ENCODE measurements at regions not wholly inside any gene's neighbourhood (a gene's known extent, or its start where the extent isn't known, plus 50 kb on each side); places are given as distances from the start of the nearest gene placed in this dataset.

- Histone ChIP-seq H3K27me3 (ENCODE audit: control insufficient read depth in 1 of 2, insufficient read depth in 2 of 2, low read length in 2 of 2) (no peaks in the 10 kb centered on the region), H3K9me3 (ENCODE audit: control insufficient read depth in 1 of 2, low read length in 2 of 2) (no peaks in the 10 kb centered on the region), H3K36me3 (ENCODE audit: control insufficient read depth in 1 of 2, insufficient read depth in 2 of 2, low read length in 2 of 2) (no peaks in the 10 kb centered on the region), H3K4me3 (ENCODE audit: low read depth in 1 of 2, low read length in 2 of 2) (no peak overlapping the region), H3K9ac (ENCODE audit: low read depth in 1 of 2, low read length in 2 of 2) (no peak overlapping the region), H3K27ac (ENCODE audit: low read depth, low read length) (no peak overlapping the region), H3K4me1 (ENCODE audit: control insufficient read depth in 1 of 2, insufficient read depth in 2 of 2, low read length in 2 of 2) (no peaks in the 10 kb centered on the region)
Observed at GRCh38 chr4:180455226-180455625, 1788.0 kb upstream of the TENM3 start.

GRCh38 chr4:180456928-180457327 lies 1786.3 kb upstream of the TENM3 start:
- Histone ChIP-seq H3K9ac (ENCODE audit: low read depth in 1 of 2, low read length in 2 of 2) (no peak overlapping the region), H3K4me1 (ENCODE audit: control insufficient read depth in 1 of 2, insufficient read depth in 2 of 2, low read length in 2 of 2) (no peaks in the 10 kb centered on the region), H3K27me3 (ENCODE audit: control insufficient read depth in 1 of 2, insufficient read depth in 2 of 2, low read length in 2 of 2) (no peaks in the 10 kb centered on the region), H3K27ac (ENCODE audit: low read depth, low read length) (no peak overlapping the region), H3K4me3 (ENCODE audit: low read depth in 1 of 2, low read length in 2 of 2) (no peak overlapping the region), H3K36me3 (ENCODE audit: control insufficient read depth in 1 of 2, insufficient read depth in 2 of 2, low read length in 2 of 2) (no peaks in the 10 kb centered on the region), H3K9me3 (ENCODE audit: control insufficient read depth in 1 of 2, low read length in 2 of 2) (no peaks in the 10 kb centered on the region)

- Histone ChIP-seq H3K4me1 (ENCODE audit: control insufficient read depth in 1 of 2, insufficient read depth in 2 of 2, low read length in 2 of 2) (no peaks in the 10 kb centered on the region), H3K36me3 (ENCODE audit: control insufficient read depth in 1 of 2, insufficient read depth in 2 of 2, low read length in 2 of 2) (no peaks in the 10 kb centered on the region), H3K4me3 (ENCODE audit: low read depth in 1 of 2, low read length in 2 of 2) (no peak overlapping the region), H3K27me3 (ENCODE audit: control insufficient read depth in 1 of 2, insufficient read depth in 2 of 2, low read length in 2 of 2) (no peaks in the 10 kb centered on the region), H3K9ac (ENCODE audit: low read depth in 1 of 2, low read length in 2 of 2) (no peak overlapping the region), H3K9me3 (ENCODE audit: control insufficient read depth in 1 of 2, low read length in 2 of 2) (no peaks in the 10 kb centered on the region), H3K27ac (ENCODE audit: low read depth, low read length) (no peak overlapping the region)
Observed at GRCh38 chr4:180462116-180462515, 1781.1 kb upstream of the TENM3 start.

GRCh38 chr4:180465364-180465763 lies 1777.8 kb upstream of the TENM3 start:
- Histone ChIP-seq H3K4me1 (ENCODE audit: control insufficient read depth in 1 of 2, insufficient read depth in 2 of 2, low read length in 2 of 2) (no peaks in the 10 kb centered on the region), H3K4me3 (ENCODE audit: low read depth in 1 of 2, low read length in 2 of 2) (no peak overlapping the region), H3K9me3 (ENCODE audit: control insufficient read depth in 1 of 2, low read length in 2 of 2) (no peaks in the 10 kb centered on the region), H3K36me3 (ENCODE audit: control insufficient read depth in 1 of 2, insufficient read depth in 2 of 2, low read length in 2 of 2) (no peaks in the 10 kb centered on the region), H3K27me3 (ENCODE audit: control insufficient read depth in 1 of 2, insufficient read depth in 2 of 2, low read length in 2 of 2) (no peaks in the 10 kb centered on the region), H3K27ac (ENCODE audit: low read depth, low read length) (no peak overlapping the region), H3K9ac (ENCODE audit: low read depth in 1 of 2, low read length in 2 of 2) (no peak overlapping the region)

- Histone ChIP-seq H3K36me3 (ENCODE audit: control insufficient read depth in 1 of 2, insufficient read depth in 2 of 2, low read length in 2 of 2) (no peaks in the 10 kb centered on the region), H3K9ac (ENCODE audit: low read depth in 1 of 2, low read length in 2 of 2) (no peak overlapping the region)
Observed at GRCh38 chr4:180483036-180483435, 1760.2 kb upstream of the TENM3 start.

GRCh38 chr4:180485407-180485806 lies 1757.8 kb upstream of the TENM3 start:
- H3K27ac ChIP-seq (ENCODE audit: low read depth, low read length): no peak overlapping the region
- no peaks in the 10 kb centered on the region for H3K27me3 ChIP-seq (ENCODE audit: control insufficient read depth in 1 of 2, insufficient read depth in 2 of 2, low read length in 2 of 2)
- no peak overlapping the region for H3K4me3 ChIP-seq (ENCODE audit: low read depth in 1 of 2, low read length in 2 of 2)
- H3K36me3 ChIP-seq (ENCODE audit: control insufficient read depth in 1 of 2, insufficient read depth in 2 of 2, low read length in 2 of 2): no peaks in the 10 kb centered on the region
- no peaks in the 10 kb centered on the region for H3K4me1 ChIP-seq (ENCODE audit: control insufficient read depth in 1 of 2, insufficient read depth in 2 of 2, low read length in 2 of 2)
- no peaks in the 10 kb centered on the region for H3K9me3 ChIP-seq (ENCODE audit: control insufficient read depth in 1 of 2, low read length in 2 of 2)
- no peak overlapping the region for H3K9ac ChIP-seq (ENCODE audit: low read depth in 1 of 2, low read length in 2 of 2)

More at GRCh38 chr4:180483036-180483435, 1760.2 kb upstream of the TENM3 start:
- Histone ChIP-seq H3K4me3 (ENCODE audit: low read depth in 1 of 2, low read length in 2 of 2) (no peak overlapping the region), H3K27me3 (ENCODE audit: control insufficient read depth in 1 of 2, insufficient read depth in 2 of 2, low read length in 2 of 2) (no peaks in the 10 kb centered on the region), H3K9me3 (ENCODE audit: control insufficient read depth in 1 of 2, low read length in 2 of 2) (no peaks in the 10 kb centered on the region), H3K27ac (ENCODE audit: low read depth, low read length) (no peak overlapping the region), H3K4me1 (ENCODE audit: control insufficient read depth in 1 of 2, insufficient read depth in 2 of 2, low read length in 2 of 2) (no peaks in the 10 kb centered on the region)

GRCh38 chr4:180486342-180486741 lies 1756.9 kb upstream of the TENM3 start:
- no peaks in the 10 kb centered on the region for H3K4me1 ChIP-seq (ENCODE audit: control insufficient read depth in 1 of 2, insufficient read depth in 2 of 2, low read length in 2 of 2)
- no peaks in the 10 kb centered on the region for H3K27me3 ChIP-seq (ENCODE audit: control insufficient read depth in 1 of 2, insufficient read depth in 2 of 2, low read length in 2 of 2)
- no peaks in the 10 kb centered on the region for H3K9me3 ChIP-seq (ENCODE audit: control insufficient read depth in 1 of 2, low read length in 2 of 2)
- H3K36me3 ChIP-seq (ENCODE audit: control insufficient read depth in 1 of 2, insufficient read depth in 2 of 2, low read length in 2 of 2): no peaks in the 10 kb centered on the region
- no peak overlapping the region for H3K9ac ChIP-seq (ENCODE audit: low read depth in 1 of 2, low read length in 2 of 2)
- H3K4me3 ChIP-seq (ENCODE audit: low read depth in 1 of 2, low read length in 2 of 2): no peak overlapping the region
- H3K27ac ChIP-seq (ENCODE audit: low read depth, low read length): no peak overlapping the region

- no peak overlapping the region for H3K27ac ChIP-seq (ENCODE audit: low read depth, low read length)
- no peaks in the 10 kb centered on the region for H3K27me3 ChIP-seq (ENCODE audit: control insufficient read depth in 1 of 2, insufficient read depth in 2 of 2, low read length in 2 of 2)
- H3K4me1 ChIP-seq (ENCODE audit: control insufficient read depth in 1 of 2, insufficient read depth in 2 of 2, low read length in 2 of 2): no peaks in the 10 kb centered on the region
- H3K9me3 ChIP-seq (ENCODE audit: control insufficient read depth in 1 of 2, low read length in 2 of 2): peaks cover 0 to 4% of the 10 kb centered on the region in 2 donors
- H3K36me3 ChIP-seq (ENCODE audit: control insufficient read depth in 1 of 2, insufficient read depth in 2 of 2, low read length in 2 of 2): no peaks in the 10 kb centered on the region
- no peak overlapping the region for H3K9ac ChIP-seq (ENCODE audit: low read depth in 1 of 2, low read length in 2 of 2)
- H3K4me3 ChIP-seq (ENCODE audit: low read depth in 1 of 2, low read length in 2 of 2): no peak overlapping the region
Observed at GRCh38 chr4:180489787-180490186, 1753.4 kb upstream of the TENM3 start.

- Histone ChIP-seq H3K36me3 (ENCODE audit: control insufficient read depth in 1 of 2, insufficient read depth in 2 of 2, low read length in 2 of 2) (no peaks in the 10 kb centered on the region), H3K27me3 (ENCODE audit: control insufficient read depth in 1 of 2, insufficient read depth in 2 of 2, low read length in 2 of 2) (no peaks in the 10 kb centered on the region), H3K27ac (ENCODE audit: low read depth, low read length) (no peak overlapping the region), H3K4me3 (ENCODE audit: low read depth in 1 of 2, low read length in 2 of 2) (no peak overlapping the region), H3K9me3 (ENCODE audit: control insufficient read depth in 1 of 2, low read length in 2 of 2) (peaks cover 0 to 4% of the 10 kb centered on the region in 2 donors), H3K9ac (ENCODE audit: low read depth in 1 of 2, low read length in 2 of 2) (no peak overlapping the region), H3K4me1 (ENCODE audit: control insufficient read depth in 1 of 2, insufficient read depth in 2 of 2, low read length in 2 of 2) (no peaks in the 10 kb centered on the region)
Observed at GRCh38 chr4:180491210-180491609, 1752.0 kb upstream of the TENM3 start.

- Histone ChIP-seq H3K9ac (ENCODE audit: low read depth in 1 of 2, low read length in 2 of 2) (no peak overlapping the region), H3K9me3 (ENCODE audit: control insufficient read depth in 1 of 2, low read length in 2 of 2) (peaks cover 0 to 4% of the 10 kb centered on the region in 2 donors), H3K27me3 (ENCODE audit: control insufficient read depth in 1 of 2, insufficient read depth in 2 of 2, low read length in 2 of 2) (no peaks in the 10 kb centered on the region), H3K27ac (ENCODE audit: low read depth, low read length) (no peak overlapping the region), H3K36me3 (ENCODE audit: control insufficient read depth in 1 of 2, insufficient read depth in 2 of 2, low read length in 2 of 2) (no peaks in the 10 kb centered on the region), H3K4me3 (ENCODE audit: low read depth in 1 of 2, low read length in 2 of 2) (no peak overlapping the region), H3K4me1 (ENCODE audit: control insufficient read depth in 1 of 2, insufficient read depth in 2 of 2, low read length in 2 of 2) (no peaks in the 10 kb centered on the region)
Observed at GRCh38 chr4:180493299-180493698, 1749.9 kb upstream of the TENM3 start.

GRCh38 chr4:180500154-180500553 lies 1743.0 kb upstream of the TENM3 start:
- no peaks in the 10 kb centered on the region for H3K36me3 ChIP-seq (ENCODE audit: control insufficient read depth in 1 of 2, insufficient read depth in 2 of 2, low read length in 2 of 2)
- no peak overlapping the region for H3K27ac ChIP-seq (ENCODE audit: low read depth, low read length)
- H3K27me3 ChIP-seq (ENCODE audit: control insufficient read depth in 1 of 2, insufficient read depth in 2 of 2, low read length in 2 of 2): no peaks in the 10 kb centered on the region
- no peak overlapping the region for H3K9ac ChIP-seq (ENCODE audit: low read depth in 1 of 2, low read length in 2 of 2)
- H3K9me3 ChIP-seq (ENCODE audit: control insufficient read depth in 1 of 2, low read length in 2 of 2): no peaks in the 10 kb centered on the region
- no peaks in the 10 kb centered on the region for H3K4me1 ChIP-seq (ENCODE audit: control insufficient read depth in 1 of 2, insufficient read depth in 2 of 2, low read length in 2 of 2)
- H3K4me3 ChIP-seq (ENCODE audit: low read depth in 1 of 2, low read length in 2 of 2): no peak overlapping the region
